GM13977 (cell line): ENCODE measurements at regions not wholly inside any gene's neighbourhood (a gene's known extent, or its start where the extent isn't known, plus 50 kb on each side); places are given as distances from the start of the nearest gene placed in this dataset.

Experiments used
- DNase-seq: peaks from one replicate; pipeline ENCODE4 v3.0.0; 2012; ENCODE audit warnings: low spot score
- in situ Hi-C: fragments of 300-500 bp; cut with MboI; formaldehyde crosslinking; loops from one replicate; pipeline ENCODE4 v1.12.0; 2022; ENCODE audit warnings: low sequenced_read_pairs, low pct_unique_long_range_greater_than_20kb, mixed read lengths, inconsistent platforms; ENCODE audit not compliant: unreplicated experiment
- TF ChIP-seq, protein P1 (sequence below): IDR thresholded peaks from 2 replicates; pipeline ENCODE4 v1.5.1; 2012; ENCODE audit warnings: mild to moderate bottlenecking, control low read depth; ENCODE audit not compliant: insufficient read depth; ENCODE audit errors: extremely low read depth, missing control alignments

DNA sequence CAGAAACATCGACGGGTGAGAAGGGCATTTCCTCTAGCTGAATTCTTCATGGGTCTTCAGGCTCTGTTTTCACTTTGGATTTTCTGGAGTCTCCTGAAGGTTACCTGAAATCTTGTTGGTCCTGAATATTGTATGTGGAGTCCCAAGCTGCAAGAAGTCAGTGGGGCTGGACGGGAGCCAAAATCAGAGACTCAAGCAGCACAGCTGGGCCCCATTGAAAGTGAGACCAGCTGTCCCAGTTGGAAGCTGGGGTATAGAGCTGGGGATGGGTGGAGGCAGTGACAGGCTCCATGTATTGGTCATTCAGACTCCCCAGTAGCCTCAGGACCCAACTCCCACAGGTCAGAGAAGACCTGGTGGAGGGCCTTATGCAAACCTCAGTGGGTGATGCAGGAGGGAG, 111.3 kb upstream of the MLN start:
- TF ChIP-seq, protein P1, sequence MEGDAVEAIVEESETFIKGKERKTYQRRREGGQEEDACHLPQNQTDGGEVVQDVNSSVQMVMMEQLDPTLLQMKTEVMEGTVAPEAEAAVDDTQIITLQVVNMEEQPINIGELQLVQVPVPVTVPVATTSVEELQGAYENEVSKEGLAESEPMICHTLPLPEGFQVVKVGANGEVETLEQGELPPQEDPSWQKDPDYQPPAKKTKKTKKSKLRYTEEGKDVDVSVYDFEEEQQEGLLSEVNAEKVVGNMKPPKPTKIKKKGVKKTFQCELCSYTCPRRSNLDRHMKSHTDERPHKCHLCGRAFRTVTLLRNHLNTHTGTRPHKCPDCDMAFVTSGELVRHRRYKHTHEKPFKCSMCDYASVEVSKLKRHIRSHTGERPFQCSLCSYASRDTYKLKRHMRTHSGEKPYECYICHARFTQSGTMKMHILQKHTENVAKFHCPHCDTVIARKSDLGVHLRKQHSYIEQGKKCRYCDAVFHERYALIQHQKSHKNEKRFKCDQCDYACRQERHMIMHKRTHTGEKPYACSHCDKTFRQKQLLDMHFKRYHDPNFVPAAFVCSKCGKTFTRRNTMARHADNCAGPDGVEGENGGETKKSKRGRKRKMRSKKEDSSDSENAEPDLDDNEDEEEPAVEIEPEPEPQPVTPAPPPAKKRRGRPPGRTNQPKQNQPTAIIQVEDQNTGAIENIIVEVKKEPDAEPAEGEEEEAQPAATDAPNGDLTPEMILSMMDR: no peak
- no peak for DNase-seq
- in situ Hi-C loops: no loop called here

- in situ Hi-C loops: no loop called here
- DNase-seq: no peak
- TF ChIP-seq, protein P1: no peak
Observed at GRCh38 chr6:33914645-33915044, 110.8 kb upstream of the MLN start.

DNA sequence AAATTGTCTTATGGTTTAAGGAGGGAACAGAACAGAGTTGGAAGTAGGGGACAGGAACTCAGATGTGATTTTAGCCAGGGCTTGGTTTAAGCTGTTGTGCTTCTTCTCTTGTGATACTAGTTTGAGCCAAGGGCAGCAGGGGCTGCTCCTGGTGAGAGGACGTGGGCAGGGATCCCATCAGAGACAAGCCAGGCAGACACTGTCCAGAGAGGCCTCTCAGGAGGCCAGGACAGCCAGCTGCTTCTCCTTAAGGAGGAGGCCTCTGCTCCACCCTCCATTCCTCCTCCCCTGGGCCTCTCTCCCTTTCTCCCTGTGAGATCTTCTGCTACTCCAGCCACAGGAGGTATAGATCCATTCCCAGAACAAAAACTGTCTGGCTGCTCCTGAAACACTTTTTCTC, 108.4 kb upstream of the MLN start:
- no peak for DNase-seq
- in situ Hi-C loops: no loop called here
- TF ChIP-seq, protein P1: no peak

GRCh38 chr6:33911488-33911887, 107.7 kb upstream of the MLN start:
- in situ Hi-C loops: no loop called here
- no peak for DNase-seq
- TF ChIP-seq, protein P1: no peak

DNA sequence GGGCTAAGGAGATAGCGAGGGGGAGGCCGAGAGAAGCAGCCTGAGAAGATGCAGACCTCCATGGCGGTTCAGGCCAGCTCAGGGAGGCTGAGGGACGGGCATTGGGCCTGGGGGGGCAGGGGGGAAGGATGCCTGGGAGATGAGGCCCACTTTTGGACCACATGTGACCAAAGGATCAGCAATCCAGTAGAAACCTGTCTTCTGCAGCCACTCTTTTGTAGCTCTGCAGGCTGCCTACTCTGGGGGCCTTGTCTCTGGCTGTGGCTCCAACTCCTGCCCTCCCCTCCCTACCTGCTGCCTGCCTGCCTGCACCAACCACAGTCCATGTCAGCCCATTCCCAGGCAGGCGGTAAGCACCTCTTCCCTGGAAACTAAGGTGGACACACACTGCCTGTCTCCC, 106.8 kb upstream of the MLN start:
- in situ Hi-C loops: no loop called here
- TF ChIP-seq, protein P1: no peak

DNA sequence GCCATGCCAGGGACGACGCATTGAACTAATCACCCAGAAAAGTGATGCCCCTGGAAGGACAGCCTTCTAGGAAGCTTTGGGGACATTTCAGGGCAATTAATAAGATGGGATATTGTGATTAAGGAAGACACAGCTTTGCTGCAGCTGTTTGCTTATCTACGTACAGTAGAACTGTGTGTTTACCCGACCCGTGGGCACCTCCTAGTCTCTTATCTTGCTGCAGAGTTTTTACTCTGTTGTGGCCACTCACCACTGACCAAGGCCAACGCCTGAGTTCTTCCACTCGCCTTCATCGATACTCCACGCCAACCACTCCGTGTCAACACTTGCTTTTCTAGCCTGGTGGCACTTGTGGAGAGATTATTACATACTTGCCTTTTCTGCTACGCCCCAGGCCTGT, 105.9 kb upstream of the MLN start:
- TF ChIP-seq, protein P1: no peak
- in situ Hi-C loops: no loop called here
- DNase-seq: no peak

More for the DNA sequence above, 106.8 kb upstream of the MLN start:
- no peak for DNase-seq

DNA sequence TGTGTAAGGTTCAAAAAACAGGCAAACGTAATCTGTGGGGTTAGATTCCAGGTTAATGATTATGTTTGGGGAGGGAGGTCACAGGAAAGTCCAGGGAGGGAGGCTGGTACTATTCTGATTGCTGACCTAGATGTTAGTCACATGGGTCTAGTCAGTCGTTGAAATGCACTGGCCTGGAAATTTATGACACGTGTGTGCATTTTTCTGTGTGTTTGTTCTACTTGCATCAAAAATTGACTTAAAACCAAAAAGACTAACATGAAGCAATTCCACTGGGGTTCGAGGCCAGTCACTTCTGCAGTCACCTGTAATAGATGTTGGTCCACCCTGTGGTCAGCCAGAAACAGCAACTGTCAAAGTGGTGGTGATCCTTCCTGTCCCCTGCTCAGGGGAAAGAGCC, 104.2 kb upstream of the MLN start:
- TF ChIP-seq, protein P1: no peak
- in situ Hi-C loops: no loop called here
- no peak for DNase-seq
